ENCODE measurements at regions not wholly inside any gene's neighbourhood (a gene's known extent, or its start where the extent isn't known, plus 50 kb on each side); places are given as distances from the start of the nearest gene placed in this dataset.

DNA sequence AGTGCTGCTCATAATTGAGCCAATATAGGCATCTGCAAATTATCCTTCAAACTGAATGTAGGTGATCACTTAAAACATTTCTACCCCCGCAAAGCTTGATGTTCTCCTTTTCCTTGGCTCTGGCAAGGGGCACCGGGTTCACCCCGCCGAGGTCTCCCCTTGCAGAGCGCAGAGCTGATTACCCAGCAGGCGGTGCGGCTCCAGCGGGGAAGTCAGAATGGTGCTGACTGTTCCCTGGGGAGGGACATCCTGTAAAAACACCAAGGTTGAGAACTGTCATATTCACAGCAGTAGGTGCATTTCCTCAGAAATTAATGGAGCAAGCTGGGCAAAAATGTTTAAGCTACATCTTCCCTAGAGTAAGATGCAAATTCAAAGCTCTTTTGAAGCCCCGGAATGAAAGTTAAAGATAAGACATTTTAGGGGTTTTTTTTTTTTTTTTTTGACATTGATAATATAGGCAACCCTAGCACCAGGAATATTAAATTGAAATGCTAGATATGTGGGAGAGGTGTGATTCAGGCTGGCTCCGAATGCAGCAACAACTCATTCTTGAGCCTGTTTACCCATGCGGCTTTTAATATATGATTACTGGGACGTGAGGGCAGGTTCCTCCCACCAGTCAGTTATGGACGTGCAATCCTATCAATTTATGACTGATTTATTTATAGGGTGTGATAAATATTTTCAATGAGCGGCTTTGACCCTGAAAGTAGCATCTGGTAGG is 767.3 kb upstream of the TENM3 start:
- Histone ChIP-seq H4K8ac (ENCODE audit: low read length) (no peak overlapping the region), H3K4me3 (ENCODE audit: insufficient read depth in 1 of 2, low read depth in 1 of 2, low read length in 2 of 2) (peak overlapping the region; percentile 18 to 65), H3K27ac (ENCODE audit: low read length, poor library complexity, severe bottlenecking) (peak overlapping the region; percentile 11), H3K23ac (ENCODE audit: low read length in 2 of 2) (no peak overlapping the region), H3K4me2 (ENCODE audit: low read length, poor library complexity, severe bottlenecking) (peak overlapping the region; percentile 83), H3K9me3 (ENCODE audit: control insufficient read depth, low read length) (no peaks in the 10 kb centered on the region), H3K4ac (ENCODE audit: low read depth in 1 of 2, low read length in 2 of 2) (no peak overlapping the region), H3K9ac (ENCODE audit: low read length) (no peak overlapping the region), H2BK12ac (ENCODE audit: low read length in 2 of 2) (no peak overlapping the region), H3K27me3 (ENCODE audit: control insufficient read depth in 1 of 2, insufficient read depth in 1 of 2, low read length in 2 of 2) (no peaks in the 10 kb centered on the region), H4K91ac (ENCODE audit: low read length) (no peak overlapping the region), H3K18ac (ENCODE audit: low read depth in 1 of 2, low read length in 2 of 2) (no peak overlapping the region), H2AFZ (ENCODE audit: low read depth, low read length) (no peak overlapping the region), H3K36me3 (ENCODE audit: control insufficient read depth in 1 of 2, insufficient read depth in 2 of 2, low read depth in 1 of 2, low read length in 2 of 2) (no peaks in the 10 kb centered on the region), H3K79me1 (replicated peaks; ENCODE audit: low read length, poor library complexity, severe bottlenecking) (no peaks in the 10 kb centered on the region), H3K14ac (ENCODE audit: low read length in 2 of 2) (no peak overlapping the region), H2BK120ac (ENCODE audit: low read depth, low read length) (no peak overlapping the region), H3K4me1 (ENCODE audit: control insufficient read depth, insufficient read depth, low read depth, low read length) (no peaks in the 10 kb centered on the region), H2BK5ac (ENCODE audit: low read depth, low read length, poor library complexity, severe bottlenecking) (no peak overlapping the region), H2BK15ac (ENCODE audit: low read depth, poor library complexity, severe bottlenecking) (no peak overlapping the region), H2AK5ac (ENCODE audit: low read length, severe bottlenecking) (no peak overlapping the region)
- DNase-seq = no peak
- WGBS = 63% methylated on average over 13 of the region's 14 CpGs

DNA sequence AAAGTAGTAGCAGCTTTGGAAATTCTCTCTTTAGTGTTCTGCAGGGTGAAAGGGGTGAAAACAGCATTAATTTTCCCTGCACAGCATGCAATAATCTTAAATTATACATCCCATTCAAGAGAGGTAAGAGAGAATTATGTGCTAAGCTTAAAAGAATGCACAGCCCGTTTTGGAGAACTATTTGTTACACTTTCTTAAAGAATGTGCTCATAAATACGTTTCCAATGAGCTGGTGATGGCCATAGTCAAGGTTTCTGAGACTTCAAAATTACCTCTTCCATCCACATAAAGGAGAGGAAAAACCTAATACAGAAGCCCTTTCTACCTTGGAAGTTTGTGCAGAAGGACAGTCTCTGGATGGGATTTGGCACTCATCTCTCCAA is 766.7 kb upstream of the TENM3 start:
- no peak for DNase-seq
- Histone ChIP-seq H2BK120ac (ENCODE audit: low read depth, low read length) (no peak overlapping the region), H3K79me1 (replicated peaks; ENCODE audit: low read length, poor library complexity, severe bottlenecking) (no peaks in the 10 kb centered on the region), H3K4me3 (ENCODE audit: insufficient read depth in 1 of 2, low read depth in 1 of 2, low read length in 2 of 2) (no peak overlapping the region), H2BK5ac (ENCODE audit: low read depth, low read length, poor library complexity, severe bottlenecking) (no peak overlapping the region), H3K4ac (ENCODE audit: low read depth in 1 of 2, low read length in 2 of 2) (no peak overlapping the region), H3K27me3 (ENCODE audit: control insufficient read depth in 1 of 2, insufficient read depth in 1 of 2, low read length in 2 of 2) (no peaks in the 10 kb centered on the region), H3K9me3 (ENCODE audit: control insufficient read depth, low read length) (no peaks in the 10 kb centered on the region), H3K23ac (ENCODE audit: low read length in 2 of 2) (no peak overlapping the region), H3K4me2 (ENCODE audit: low read length, poor library complexity, severe bottlenecking) (peak overlapping the region; percentile 47), H3K9ac (ENCODE audit: low read length) (no peak overlapping the region), H3K4me1 (ENCODE audit: control insufficient read depth, insufficient read depth, low read depth, low read length) (no peaks in the 10 kb centered on the region), H3K36me3 (ENCODE audit: control insufficient read depth in 1 of 2, insufficient read depth in 2 of 2, low read depth in 1 of 2, low read length in 2 of 2) (no peaks in the 10 kb centered on the region), H2BK12ac (ENCODE audit: low read length in 2 of 2) (no peak overlapping the region), H4K91ac (ENCODE audit: low read length) (no peak overlapping the region), H3K14ac (ENCODE audit: low read length in 2 of 2) (no peak overlapping the region), H2AFZ (ENCODE audit: low read depth, low read length) (no peak overlapping the region), H2BK15ac (ENCODE audit: low read depth, poor library complexity, severe bottlenecking) (no peak overlapping the region), H4K8ac (ENCODE audit: low read length) (no peak overlapping the region), H3K27ac (ENCODE audit: low read length, poor library complexity, severe bottlenecking) (no peak overlapping the region), H3K18ac (ENCODE audit: low read depth in 1 of 2, low read length in 2 of 2) (no peak overlapping the region), H2AK5ac (ENCODE audit: low read length, severe bottlenecking) (no peak overlapping the region)
- WGBS = 20% methylated on average over 1 of the region's 2 CpGs

DNA sequence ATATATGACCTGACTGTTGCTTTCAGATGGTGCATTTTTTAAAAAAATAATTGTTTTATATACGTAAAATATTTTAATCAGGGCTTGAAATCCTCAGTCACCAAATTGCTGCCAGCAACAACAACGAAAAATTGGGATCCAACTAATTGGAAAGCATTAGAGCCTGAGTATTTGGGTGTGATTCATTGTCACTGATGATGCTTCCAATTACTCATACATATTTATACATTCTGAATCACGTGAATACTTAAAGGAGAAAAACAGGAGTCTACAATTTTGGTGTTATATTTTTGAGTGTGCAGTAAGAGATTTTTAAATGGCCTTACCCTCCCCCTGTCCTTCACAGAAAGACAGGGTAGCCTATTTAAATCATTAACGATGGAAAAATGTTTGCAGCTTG is 765.6 kb upstream of the TENM3 start:
- H3K27ac ChIP-seq (ENCODE audit: low read length, poor library complexity, severe bottlenecking) = no peak overlapping the region
- H3K4me1 ChIP-seq (ENCODE audit: control insufficient read depth, insufficient read depth, low read depth, low read length) = no peaks in the 10 kb centered on the region
- H3K9me3 ChIP-seq (ENCODE audit: control insufficient read depth, low read length) = no peaks in the 10 kb centered on the region
- H2AK5ac ChIP-seq (ENCODE audit: low read length, severe bottlenecking) = no peak overlapping the region
- no peaks in the 10 kb centered on the region for H3K79me1 ChIP-seq (replicated peaks; ENCODE audit: low read length, poor library complexity, severe bottlenecking)
- H3K14ac ChIP-seq (ENCODE audit: low read length in 2 of 2) = no peak overlapping the region
- no peak overlapping the region for H4K8ac ChIP-seq (ENCODE audit: low read length)
- WGBS = no CpG with 5 or more reads among the region's 4 CpGs
- no peak overlapping the region for H2BK120ac ChIP-seq (ENCODE audit: low read depth, low read length)
- H3K4me3 ChIP-seq (ENCODE audit: insufficient read depth in 1 of 2, low read depth in 1 of 2, low read length in 2 of 2) = no peak overlapping the region
- no peak overlapping the region for H3K9ac ChIP-seq (ENCODE audit: low read length)
- no peak overlapping the region for H2BK12ac ChIP-seq (ENCODE audit: low read length in 2 of 2)
- H2BK5ac ChIP-seq (ENCODE audit: low read depth, low read length, poor library complexity, severe bottlenecking) = no peak overlapping the region
- H4K91ac ChIP-seq (ENCODE audit: low read length) = no peak overlapping the region
- no peak overlapping the region for H3K4ac ChIP-seq (ENCODE audit: low read depth in 1 of 2, low read length in 2 of 2)
- no peak overlapping the region for H3K4me2 ChIP-seq (ENCODE audit: low read length, poor library complexity, severe bottlenecking)
- H2BK15ac ChIP-seq (ENCODE audit: low read depth, poor library complexity, severe bottlenecking) = no peak overlapping the region
- H3K23ac ChIP-seq (ENCODE audit: low read length in 2 of 2) = no peak overlapping the region
- no peak overlapping the region for H3K18ac ChIP-seq (ENCODE audit: low read depth in 1 of 2, low read length in 2 of 2)
- no peak overlapping the region for H2AFZ ChIP-seq (ENCODE audit: low read depth, low read length)
- DNase-seq = no peak
- H3K36me3 ChIP-seq (ENCODE audit: control insufficient read depth in 1 of 2, insufficient read depth in 2 of 2, low read depth in 1 of 2, low read length in 2 of 2) = no peaks in the 10 kb centered on the region
- H3K27me3 ChIP-seq (ENCODE audit: control insufficient read depth in 1 of 2, insufficient read depth in 1 of 2, low read length in 2 of 2) = no peaks in the 10 kb centered on the region

DNA sequence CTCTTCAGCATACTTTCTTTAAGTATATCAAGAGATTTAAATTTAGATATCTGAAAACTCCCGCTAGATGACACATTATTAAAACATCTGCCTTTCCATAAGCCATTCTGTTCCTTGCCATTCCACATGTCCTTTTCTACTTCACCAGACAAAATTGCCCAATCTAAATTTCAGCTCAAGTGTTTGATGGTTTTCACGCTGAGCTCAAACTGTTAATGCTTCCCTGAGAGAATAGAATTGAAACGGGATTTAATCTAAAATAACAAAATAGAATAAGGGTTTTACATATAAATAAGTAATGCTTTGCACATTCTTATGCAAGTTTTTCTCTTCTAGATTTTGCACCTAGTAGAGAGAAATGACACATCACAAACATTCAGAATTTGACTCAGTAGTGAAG is 764.5 kb upstream of the TENM3 start:
- H2BK120ac ChIP-seq (ENCODE audit: low read depth, low read length) = no peak overlapping the region
- no peak overlapping the region for H3K18ac ChIP-seq (ENCODE audit: low read depth in 1 of 2, low read length in 2 of 2)
- H4K8ac ChIP-seq (ENCODE audit: low read length) = no peak overlapping the region
- H3K4me2 ChIP-seq (ENCODE audit: low read length, poor library complexity, severe bottlenecking) = no peak overlapping the region
- H2BK5ac ChIP-seq (ENCODE audit: low read depth, low read length, poor library complexity, severe bottlenecking) = no peak overlapping the region
- no peak overlapping the region for H2BK12ac ChIP-seq (ENCODE audit: low read length in 2 of 2)
- H2AFZ ChIP-seq (ENCODE audit: low read depth, low read length) = no peak overlapping the region
- H3K4ac ChIP-seq (ENCODE audit: low read depth in 1 of 2, low read length in 2 of 2) = no peak overlapping the region
- H2AK5ac ChIP-seq (ENCODE audit: low read length, severe bottlenecking) = no peak overlapping the region
- H3K4me3 ChIP-seq (ENCODE audit: insufficient read depth in 1 of 2, low read depth in 1 of 2, low read length in 2 of 2) = no peak overlapping the region
- H3K9me3 ChIP-seq (ENCODE audit: control insufficient read depth, low read length) = no peaks in the 10 kb centered on the region
- H3K9ac ChIP-seq (ENCODE audit: low read length) = no peak overlapping the region
- no peak for DNase-seq
- H3K23ac ChIP-seq (ENCODE audit: low read length in 2 of 2) = no peak overlapping the region
- H3K27me3 ChIP-seq (ENCODE audit: control insufficient read depth in 1 of 2, insufficient read depth in 1 of 2, low read length in 2 of 2) = no peaks in the 10 kb centered on the region
- no peak overlapping the region for H3K14ac ChIP-seq (ENCODE audit: low read length in 2 of 2)
- H3K4me1 ChIP-seq (ENCODE audit: control insufficient read depth, insufficient read depth, low read depth, low read length) = no peaks in the 10 kb centered on the region
- H4K91ac ChIP-seq (ENCODE audit: low read length) = no peak overlapping the region
- H3K36me3 ChIP-seq (ENCODE audit: control insufficient read depth in 1 of 2, insufficient read depth in 2 of 2, low read depth in 1 of 2, low read length in 2 of 2) = no peaks in the 10 kb centered on the region
- H3K27ac ChIP-seq (ENCODE audit: low read length, poor library complexity, severe bottlenecking) = no peak overlapping the region
- H3K79me1 ChIP-seq (replicated peaks; ENCODE audit: low read length, poor library complexity, severe bottlenecking) = no peaks in the 10 kb centered on the region
- no peak overlapping the region for H2BK15ac ChIP-seq (ENCODE audit: low read depth, poor library complexity, severe bottlenecking)
- 100% methylated on average over 1 of the region's 3 CpGs for WGBS

Data from mesenchymal stem cell (in vitro differentiated cells and primary cell).